Vagina (tissue), 2 donors: ENCODE measurements at regions not wholly inside any gene's neighbourhood (a gene's known extent, or its start where the extent isn't known, plus 50 kb on each side); places are given as distances from the start of the nearest gene placed in this dataset.

Experiments
- POLR2AphosphoS5 ChIP-seq, 2 donors: sonication (generic); formaldehyde crosslinking; IDR thresholded peaks; one replicate each; pipeline ENCODE4 v1.9.0; 2017; ENCODE audit warnings: antibody characterized with exemption in 2 of 2, mild to moderate bottlenecking in 2 of 2, low read depth in 1 of 2; ENCODE audit not compliant: insufficient read depth in 1 of 2
- TF ChIP-seq, protein P1 (sequence below), 3 experiments: fragments of 450-650 bp in 2 of 3; fragments of 200-600 bp in 1 of 3; sonication (generic) in 1 of 3; IDR thresholded peaks; one replicate each; pipeline ENCODE4 v1.5.1; 2017 to 2019; ENCODE audit warnings: antibody characterized with exemption in 3 of 3, mild to moderate bottlenecking in 2 of 3, moderate library complexity in 2 of 3

- TF ChIP-seq, protein P1, sequence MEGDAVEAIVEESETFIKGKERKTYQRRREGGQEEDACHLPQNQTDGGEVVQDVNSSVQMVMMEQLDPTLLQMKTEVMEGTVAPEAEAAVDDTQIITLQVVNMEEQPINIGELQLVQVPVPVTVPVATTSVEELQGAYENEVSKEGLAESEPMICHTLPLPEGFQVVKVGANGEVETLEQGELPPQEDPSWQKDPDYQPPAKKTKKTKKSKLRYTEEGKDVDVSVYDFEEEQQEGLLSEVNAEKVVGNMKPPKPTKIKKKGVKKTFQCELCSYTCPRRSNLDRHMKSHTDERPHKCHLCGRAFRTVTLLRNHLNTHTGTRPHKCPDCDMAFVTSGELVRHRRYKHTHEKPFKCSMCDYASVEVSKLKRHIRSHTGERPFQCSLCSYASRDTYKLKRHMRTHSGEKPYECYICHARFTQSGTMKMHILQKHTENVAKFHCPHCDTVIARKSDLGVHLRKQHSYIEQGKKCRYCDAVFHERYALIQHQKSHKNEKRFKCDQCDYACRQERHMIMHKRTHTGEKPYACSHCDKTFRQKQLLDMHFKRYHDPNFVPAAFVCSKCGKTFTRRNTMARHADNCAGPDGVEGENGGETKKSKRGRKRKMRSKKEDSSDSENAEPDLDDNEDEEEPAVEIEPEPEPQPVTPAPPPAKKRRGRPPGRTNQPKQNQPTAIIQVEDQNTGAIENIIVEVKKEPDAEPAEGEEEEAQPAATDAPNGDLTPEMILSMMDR (IDR thresholded peaks at IDR 0.05) = no peak
- no peak for TF ChIP-seq POLR2AphosphoS5 (IDR thresholded peaks at IDR 0.05; ENCODE audit: insufficient read depth in 1 of 2, low read depth in 1 of 2)
These were observed 481.4 kb upstream of the CDH18 start for GRCh38 chr5:20469390-20469789.
